Fibroblast of the aortic adventitia (primary cell): ENCODE measurements at regions not wholly inside any gene's neighbourhood (a gene's known extent, or its start where the extent isn't known, plus 50 kb on each side); places are given as distances from the start of the nearest gene placed in this dataset.

Experiments used
- DNase-seq: peaks from one replicate; pipeline ENCODE4 v3.0.0-alpha.2; 2010; ENCODE audit warnings: low read depth
- H3K4me3 ChIP-seq: 2 replicates; pipeline ENCODE4 v1.5.1; 2011; ENCODE audit warnings: low read depth, mild to moderate bottlenecking, control low read depth, low read length, moderate library complexity
- CTCF ChIP-seq: IDR thresholded peaks from 2 replicates; pipeline ENCODE4 v1.5.1; 2011; ENCODE audit warnings: mild to moderate bottlenecking, low read length, control low read depth, inconsistent platforms; ENCODE audit not compliant: insufficient read depth

GRCh38 chr7:148950806-148951205, 66.7 kb upstream of the EZH2 start:
- no peak for TF ChIP-seq CTCF
- no peak for DNase-seq
- H3K4me3 ChIP-seq, result no peak overlapping the region

GRCh38 chr7:148944935-148945934, 61.1 kb upstream of the EZH2 start:
- H3K4me3 ChIP-seq, result no peak overlapping the region
- no peak for TF ChIP-seq CTCF
- DNase-seq, result peak; percentile 83

GRCh38 chr7:148941598-148942275, 57.6 kb upstream of the EZH2 start:
- peak; percentile 55 for TF ChIP-seq CTCF
- peak; percentile 37 for DNase-seq
- peak overlapping the region; percentile 97 for H3K4me3 ChIP-seq

- no peak for TF ChIP-seq CTCF
- peak; percentile 95 for DNase-seq
- H3K4me3 ChIP-seq, result peak overlapping the region; percentile 97
Observed at GRCh38 chr7:148940702-148941597, 56.9 kb upstream of the EZH2 start.

- DNase-seq, result no peak
- TF ChIP-seq CTCF, result no peak
- no peak overlapping the region for H3K4me3 ChIP-seq
Observed at GRCh38 chr7:148939128-148939755, 55.2 kb upstream of the EZH2 start.

GRCh38 chr7:148935451-148935850, 51.4 kb upstream of the EZH2 start:
- TF ChIP-seq CTCF, result no peak
- DNase-seq, result no peak
- no peak overlapping the region for H3K4me3 ChIP-seq
